Jurkat, Clone E6-1 (cell line): ENCODE measurements at regions not wholly inside any gene's neighbourhood (a gene's known extent, or its start where the extent isn't known, plus 50 kb on each side); places are given as distances from the start of the nearest gene placed in this dataset.

Source experiments
- DNase-seq: peaks from one replicate; pipeline ENCODE4 v3.0.0-alpha.2; 2011; ENCODE audit warnings: low read depth, low spot score
- H3K4me3 ChIP-seq: 2 replicates; pipeline ENCODE4 v1.5.1; 2011; ENCODE audit warnings: mild to moderate bottlenecking, low read length, control low read depth, moderate library complexity

DNA sequence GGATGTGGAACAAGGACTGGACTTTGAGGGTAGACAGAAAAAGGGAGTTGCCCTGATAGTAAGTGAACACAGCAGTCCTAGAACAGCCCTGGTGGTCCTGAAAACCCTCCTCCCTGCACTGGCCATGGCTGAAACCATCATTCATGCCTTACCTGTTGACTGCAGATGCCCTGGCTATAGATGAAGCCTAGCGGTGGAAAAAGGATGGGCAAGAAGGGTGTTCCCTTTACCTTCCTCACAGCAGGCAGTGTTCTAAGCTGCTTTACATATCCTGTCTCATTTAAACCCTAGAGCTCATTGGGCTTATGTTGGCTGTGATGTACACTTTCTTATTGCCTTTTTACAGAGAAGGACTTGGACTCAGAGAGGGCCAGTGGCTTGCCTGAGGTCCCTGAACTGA lies 133.6 kb downstream of the C11orf91 start:
- no peak overlapping the region for H3K4me3 ChIP-seq
- DNase-seq, result no peak

- DNase-seq, result no peak
- no peak overlapping the region for H3K4me3 ChIP-seq
These were observed 135.7 kb downstream of the C11orf91 start for GRCh38 chr11:33564856-33565453.

DNA sequence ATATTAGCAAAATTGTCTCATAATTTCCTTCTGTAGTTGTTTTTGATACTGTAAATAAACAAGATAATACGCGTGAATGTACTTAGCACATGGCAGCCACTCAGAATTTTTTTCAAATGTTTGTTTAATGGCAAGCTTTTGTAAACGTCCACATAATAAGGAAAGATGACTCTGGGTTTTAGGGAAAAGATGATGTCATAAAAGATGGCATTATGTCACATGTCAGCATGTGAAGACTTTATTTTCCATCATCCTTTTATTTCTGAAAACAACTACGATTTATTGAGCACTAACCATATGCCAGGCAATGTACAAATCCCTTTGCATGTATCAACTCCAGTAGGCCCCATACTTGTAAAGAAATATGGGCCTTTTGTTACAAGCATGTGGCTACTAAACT lies 139.9 kb downstream of the C11orf91 start:
- no peak for DNase-seq
- no peak overlapping the region for H3K4me3 ChIP-seq

GRCh38 chr11:33559567-33559966 lies 141.1 kb downstream of the C11orf91 start:
- no peak for DNase-seq
- H3K4me3 ChIP-seq, result no peak overlapping the region

DNA sequence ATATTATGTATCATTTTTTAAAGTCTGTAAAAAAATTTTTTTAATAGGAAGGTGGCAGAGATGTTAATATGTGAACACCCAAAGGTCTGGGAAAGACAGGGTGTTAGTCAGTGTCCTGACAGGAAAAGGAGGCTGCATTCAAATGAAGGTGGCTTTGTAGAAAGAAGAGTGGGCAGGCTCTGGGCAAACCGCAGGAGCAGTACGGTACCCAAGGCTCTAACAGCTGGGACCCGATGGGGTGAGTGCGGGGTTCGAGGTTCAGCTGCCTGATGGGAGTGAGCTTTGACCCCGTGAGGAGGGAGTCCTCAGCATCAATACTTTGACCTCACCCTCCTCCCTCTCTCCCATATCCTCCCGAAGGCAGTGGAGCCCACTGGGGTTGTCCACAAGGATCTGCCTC lies 142.5 kb downstream of the C11orf91 start:
- H3K4me3 ChIP-seq, result no peak overlapping the region
- no peak for DNase-seq

GRCh38 chr11:33557201-33557600 lies 143.4 kb downstream of the C11orf91 start:
- no peak for DNase-seq
- H3K4me3 ChIP-seq, result no peak overlapping the region

DNA sequence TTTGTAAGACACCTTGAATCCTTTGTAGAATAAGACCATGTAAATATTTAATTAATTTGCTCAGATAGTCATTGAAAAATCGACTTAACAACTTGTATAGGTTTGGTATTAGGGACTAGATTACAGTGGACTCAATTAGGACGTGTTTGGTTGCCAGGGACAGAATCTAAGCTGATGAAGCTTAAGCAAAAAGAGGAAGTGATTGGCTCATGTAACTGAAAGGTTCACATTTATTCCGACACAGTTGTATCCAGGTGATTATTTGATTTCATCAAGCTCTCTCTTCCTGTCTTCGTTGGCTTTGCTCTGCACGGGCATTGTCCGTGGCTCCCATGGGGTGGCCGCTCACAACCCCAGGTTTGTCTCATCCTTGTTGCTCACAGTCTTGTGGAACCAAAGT lies 146.4 kb downstream of the C11orf91 start:
- H3K4me3 ChIP-seq, result no peak overlapping the region
- DNase-seq, result no peak

- H3K4me3 ChIP-seq, result no peak overlapping the region
- no peak for DNase-seq
These were observed 147.1 kb downstream of the C11orf91 start for GRCh38 chr11:33553486-33553885.

- no peak for DNase-seq
- H3K4me3 ChIP-seq, result no peak overlapping the region
These were observed 147.9 kb downstream of the C11orf91 start for GRCh38 chr11:33552756-33553155.

DNA sequence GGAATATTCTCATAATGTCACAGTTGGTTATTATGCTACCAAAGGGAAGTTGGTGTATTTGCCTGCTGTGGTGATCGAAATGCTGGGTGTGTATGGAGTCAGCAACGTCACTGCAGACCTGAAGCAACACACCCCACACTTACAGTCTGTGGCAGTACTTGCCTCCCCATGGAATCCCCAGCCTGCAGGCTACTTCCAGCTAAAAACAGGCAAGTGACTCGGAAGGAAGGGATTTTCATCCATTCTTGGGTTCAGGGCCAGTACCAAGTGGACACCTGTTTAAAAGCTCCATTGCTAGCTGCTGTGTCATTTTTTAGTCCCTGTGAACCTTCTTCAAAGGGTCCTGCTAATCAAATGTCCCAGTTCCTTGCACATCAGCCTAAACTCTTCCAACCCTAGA lies 149.6 kb downstream of the C11orf91 start:
- H3K4me3 ChIP-seq, result no peak overlapping the region
- DNase-seq, result no peak

- DNase-seq, result no peak
- no peak overlapping the region for H3K4me3 ChIP-seq
These were observed 151.1 kb downstream of the C11orf91 start for GRCh38 chr11:33549483-33549882.

DNA sequence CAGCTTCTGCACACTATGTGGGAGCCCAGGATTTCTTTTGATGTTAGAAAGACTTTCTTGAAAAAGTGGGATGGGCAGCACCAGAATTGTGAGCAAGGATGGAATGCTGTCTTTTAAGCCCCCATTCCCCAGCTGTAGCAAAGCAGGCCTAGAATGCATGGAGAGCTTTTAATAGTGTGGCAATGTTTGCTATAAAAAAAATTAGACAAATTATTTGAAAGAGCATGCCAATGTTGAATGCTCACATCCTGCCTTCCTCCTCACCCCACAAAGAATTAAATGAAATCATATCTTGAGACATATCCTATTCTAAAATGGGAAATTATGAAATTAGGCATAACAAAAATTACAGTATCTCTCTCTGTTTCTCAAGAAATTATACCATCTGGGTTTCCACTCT lies 154.7 kb downstream of the C11orf91 start:
- H3K4me3 ChIP-seq, result no peak overlapping the region
- no peak for DNase-seq

GRCh38 chr11:33544593-33545373 lies 155.8 kb downstream of the C11orf91 start:
- DNase-seq, result no peak
- H3K4me3 ChIP-seq, result no peak overlapping the region

- DNase-seq, result no peak
- H3K4me3 ChIP-seq, result no peak overlapping the region
These were observed 156.8 kb downstream of the C11orf91 start for GRCh38 chr11:33543823-33544222.

- no peak overlapping the region for H3K4me3 ChIP-seq
- peak; percentile 16 for DNase-seq
These were observed 157.7 kb downstream of the C11orf91 start for GRCh38 chr11:33542921-33543320.

DNA sequence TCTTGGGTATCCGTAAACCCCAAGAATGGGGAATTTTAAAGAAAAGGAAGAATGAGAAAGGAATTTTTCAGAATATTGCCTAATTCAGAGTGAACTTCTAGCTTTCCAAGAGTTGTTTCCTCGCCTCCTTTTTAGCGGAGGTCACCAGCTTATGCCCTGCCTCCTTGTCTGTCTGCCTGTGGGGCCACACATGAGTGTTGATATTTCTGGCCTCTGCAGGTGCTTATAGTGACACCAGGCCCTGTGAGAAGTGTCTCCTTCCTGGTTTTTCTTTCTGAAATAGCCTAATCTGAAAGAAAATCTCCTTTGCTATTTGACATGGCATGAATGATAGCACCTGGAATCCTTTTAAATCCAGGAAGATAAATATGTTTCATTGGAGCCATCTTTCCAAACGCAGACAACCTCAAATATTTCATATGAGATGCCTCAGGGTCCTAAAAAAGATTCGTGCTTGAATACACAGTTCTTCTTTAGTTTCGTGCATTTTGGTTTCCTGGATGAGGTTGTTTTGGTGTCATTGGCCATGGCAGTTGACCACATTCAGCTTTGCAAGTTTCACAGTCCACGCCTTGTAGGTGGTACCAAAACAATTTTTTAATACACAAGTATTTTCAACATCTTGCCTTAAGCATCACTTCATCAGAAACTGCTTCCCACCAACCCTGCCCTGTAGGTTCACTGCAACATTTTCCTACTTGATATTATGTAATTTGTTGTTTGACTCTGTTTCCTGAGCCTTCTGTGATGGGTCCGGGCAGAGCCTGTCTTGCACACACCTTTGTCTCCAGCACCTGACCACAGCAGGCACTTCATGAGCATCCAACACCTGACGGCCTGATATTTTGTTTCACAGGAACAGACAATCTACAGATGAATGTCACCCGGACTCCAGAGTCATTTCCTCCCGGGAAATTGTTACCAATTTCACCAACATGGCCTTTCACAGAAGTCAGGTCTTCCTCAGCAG lies 159.4 kb downstream of the C11orf91 start:
- DNase-seq, result no peak
- no peak overlapping the region for H3K4me3 ChIP-seq

GRCh38 chr11:33540427-33540826 lies 160.2 kb downstream of the C11orf91 start:
- no peak overlapping the region for H3K4me3 ChIP-seq
- DNase-seq, result no peak

DNA sequence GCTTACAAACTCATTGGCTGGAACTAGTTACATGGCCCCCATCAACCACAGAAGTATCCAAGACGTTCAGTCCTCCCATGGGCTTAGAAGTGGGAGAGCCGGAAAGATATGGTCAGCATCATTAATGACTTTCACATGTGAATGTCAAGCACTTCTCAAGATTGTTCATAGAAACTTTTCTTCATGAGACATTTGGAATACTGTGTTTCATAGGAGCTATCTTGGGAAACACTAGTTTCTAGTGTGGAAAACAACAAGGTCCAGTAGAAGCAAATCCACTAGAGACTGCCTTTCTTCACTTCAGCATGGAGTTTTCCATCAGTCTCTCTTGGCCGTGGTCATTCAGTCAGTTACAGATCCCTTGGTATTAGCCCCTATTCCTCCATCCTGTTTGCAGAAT lies 160.9 kb downstream of the C11orf91 start:
- DNase-seq, result no peak
- no peak overlapping the region for H3K4me3 ChIP-seq

- no peak for DNase-seq
- H3K4me3 ChIP-seq, result no peak overlapping the region
These were observed 161.9 kb downstream of the C11orf91 start for GRCh38 chr11:33538726-33539125.

DNA sequence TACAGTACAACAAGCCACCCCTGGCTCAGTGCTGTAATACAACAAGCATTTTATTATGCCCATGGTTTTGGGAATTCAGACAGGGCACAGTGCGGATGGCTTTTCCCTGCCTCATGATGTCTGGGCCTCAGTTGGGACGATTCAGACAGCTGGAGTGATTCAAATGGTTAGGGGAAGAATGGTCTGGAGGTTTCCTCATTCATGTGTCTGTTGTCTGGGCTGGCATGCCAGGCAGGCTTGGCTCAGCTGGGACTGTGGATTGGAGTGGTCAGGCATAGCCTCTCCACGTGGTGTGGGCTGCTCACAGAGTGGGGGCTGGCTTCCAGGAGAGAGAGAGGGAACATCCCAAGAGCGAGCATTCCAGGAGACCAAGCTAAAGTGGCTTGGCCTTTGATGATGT lies 164.4 kb downstream of the C11orf91 start:
- DNase-seq, result no peak
- no peak overlapping the region for H3K4me3 ChIP-seq
